Testis (tissue), 2 donors: ENCODE measurements at regions not wholly inside any gene's neighbourhood (a gene's known extent, or its start where the extent isn't known, plus 50 kb on each side); places are given as distances from the start of the nearest gene placed in this dataset.

Experiments used
- DNase-seq: peaks from one replicate; pipeline ENCODE4 v3.0.0-alpha.2; 2019
- H3K27ac ChIP-seq, 2 donors: fragments of 200-600 bp; sonication (generic); one replicate each; pipeline ENCODE4 v1.5.1; 2019
- H3K27me3 ChIP-seq: fragments of 200-600 bp; sonication (generic); one replicate; pipeline ENCODE4 v1.5.1; 2019
- H3K36me3 ChIP-seq: fragments of 200-600 bp; sonication (generic); one replicate; pipeline ENCODE4 v1.5.1; 2017; ENCODE audit warnings: low read depth; ENCODE audit errors: missing control alignments
- H3K4me1 ChIP-seq: fragments of 200-600 bp; sonication (generic); one replicate; pipeline ENCODE4 v1.5.1; 2019
- H3K4me3 ChIP-seq, 2 donors: fragments of 200-600 bp; sonication (generic); one replicate each; pipeline ENCODE4 v1.5.1; 2017 to 2019
- H3K9me3 ChIP-seq: fragments of 200-600 bp; sonication (generic); one replicate; pipeline ENCODE4 v1.5.1; 2017
- POLR2A ChIP-seq: fragments of 450-650 bp; IDR thresholded peaks from one replicate; pipeline ENCODE4 v1.6.1; 2017; ENCODE audit warnings: antibody characterized with exemption, mild to moderate bottlenecking, moderate library complexity
- WGBS, 2 donors: methylation state at CpG; one replicate each; pipeline ENCODE4 v1.1.5; 2018; 5-methylcytosine and 5-hydroxymethylcytosine counted together
- intact Hi-C: fragments of 100-400 bp; cut with DNase I; formaldehyde crosslinking; loops from one replicate; pipeline ENCODE4 v1.15.1; 2023; ENCODE audit warnings: low total_unique reads
- TF ChIP-seq, protein P1 (sequence below), 3 experiments: fragments of 450-650 bp in 2 of 3; fragments of 200-600 bp in 1 of 3; sonication (generic) in 1 of 3; IDR thresholded peaks; one replicate each; pipeline ENCODE4 v1.5.1; 2016 to 2019; ENCODE audit warnings: antibody characterized with exemption in 3 of 3, mild to moderate bottlenecking in 2 of 3, moderate library complexity in 1 of 3

DNA sequence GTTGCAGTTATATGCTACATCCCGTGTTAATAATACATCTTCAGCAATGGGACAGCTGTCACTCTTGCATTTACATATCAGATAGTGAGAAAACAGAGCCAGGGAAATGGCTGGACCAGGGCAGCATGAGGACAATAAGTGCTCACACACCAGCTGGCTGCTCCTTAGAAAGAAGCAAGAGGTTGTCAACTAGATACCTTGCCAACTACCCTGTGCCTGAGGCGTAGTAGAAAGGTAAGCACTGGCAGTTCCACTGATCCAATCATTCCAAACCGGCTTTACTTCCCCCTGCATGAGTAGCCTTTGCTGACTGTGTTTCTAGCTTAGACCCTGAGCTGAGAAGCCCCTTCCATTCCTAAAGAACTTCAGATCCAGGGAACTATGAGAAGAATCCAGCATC lies 52.2 kb upstream of the FGF13 start:
- no peaks in the 10 kb centered on the region for H3K36me3 ChIP-seq
- DNase-seq = no peak
- TF ChIP-seq, protein P1, sequence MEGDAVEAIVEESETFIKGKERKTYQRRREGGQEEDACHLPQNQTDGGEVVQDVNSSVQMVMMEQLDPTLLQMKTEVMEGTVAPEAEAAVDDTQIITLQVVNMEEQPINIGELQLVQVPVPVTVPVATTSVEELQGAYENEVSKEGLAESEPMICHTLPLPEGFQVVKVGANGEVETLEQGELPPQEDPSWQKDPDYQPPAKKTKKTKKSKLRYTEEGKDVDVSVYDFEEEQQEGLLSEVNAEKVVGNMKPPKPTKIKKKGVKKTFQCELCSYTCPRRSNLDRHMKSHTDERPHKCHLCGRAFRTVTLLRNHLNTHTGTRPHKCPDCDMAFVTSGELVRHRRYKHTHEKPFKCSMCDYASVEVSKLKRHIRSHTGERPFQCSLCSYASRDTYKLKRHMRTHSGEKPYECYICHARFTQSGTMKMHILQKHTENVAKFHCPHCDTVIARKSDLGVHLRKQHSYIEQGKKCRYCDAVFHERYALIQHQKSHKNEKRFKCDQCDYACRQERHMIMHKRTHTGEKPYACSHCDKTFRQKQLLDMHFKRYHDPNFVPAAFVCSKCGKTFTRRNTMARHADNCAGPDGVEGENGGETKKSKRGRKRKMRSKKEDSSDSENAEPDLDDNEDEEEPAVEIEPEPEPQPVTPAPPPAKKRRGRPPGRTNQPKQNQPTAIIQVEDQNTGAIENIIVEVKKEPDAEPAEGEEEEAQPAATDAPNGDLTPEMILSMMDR (IDR thresholded peaks at IDR 0.05) = no peak
- TF ChIP-seq POLR2A = no peak
- intact Hi-C loops = no loop called here
- H3K27me3 ChIP-seq = no peaks in the 10 kb centered on the region
- H3K4me1 ChIP-seq = no peaks in the 10 kb centered on the region
- WGBS, 2 donors = 53 to 56% methylated on average over 3 of the region's 3 CpGs
- H3K27ac ChIP-seq = no peak overlapping the region
- no peak overlapping the region for H3K4me3 ChIP-seq
- no peaks in the 10 kb centered on the region for H3K9me3 ChIP-seq

- no peaks in the 10 kb centered on the region for H3K27me3 ChIP-seq
- H3K9me3 ChIP-seq = no peaks in the 10 kb centered on the region
- no peaks in the 10 kb centered on the region for H3K36me3 ChIP-seq
- DNase-seq = no peak
- 85 to 100% methylated on average over 2 of the region's 3 CpGs for WGBS, 2 donors
- no peak overlapping the region for H3K27ac ChIP-seq
- H3K4me3 ChIP-seq = no peak overlapping the region
- intact Hi-C loops = no loop called here
- H3K4me1 ChIP-seq = no peaks in the 10 kb centered on the region
- TF ChIP-seq POLR2A = no peak
- TF ChIP-seq, protein P1 (IDR thresholded peaks at IDR 0.05) = no peak
Measured at GRCh38 chrX:138761380-138761779, 49.9 kb upstream of the FGF13 start.
